ENCODE measurements at regions not wholly inside any gene's neighbourhood (a gene's known extent, or its start where the extent isn't known, plus 50 kb on each side); places are given as distances from the start of the nearest gene placed in this dataset.

DNA sequence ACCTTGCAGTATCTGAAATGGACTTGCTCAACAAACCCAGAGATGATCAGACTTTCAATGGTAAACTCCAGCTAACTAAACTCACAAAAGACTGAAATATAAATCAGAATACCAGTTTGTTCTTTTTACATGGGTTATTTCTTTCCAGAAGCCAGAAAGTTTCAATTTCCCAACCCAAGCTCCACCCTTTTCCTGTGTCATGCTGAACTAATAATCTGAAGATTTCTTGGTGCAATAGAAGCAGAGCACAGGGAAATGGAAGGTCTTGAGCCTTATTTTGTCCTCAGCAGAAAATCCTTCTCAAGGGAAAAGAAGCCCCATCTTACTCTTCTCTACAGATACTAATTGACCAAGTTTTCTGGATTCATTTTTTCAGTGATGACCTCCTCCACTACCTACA lies 93.3 kb upstream of the PAPOLG start:
- intact Hi-C loops (cut with micrococcal nuclease; ENCODE audit: unreplicated experiment) = no loop called here
- ChIA-PET POLR2A (no interaction called here), RAD21 (ENCODE audit: unreplicated experiment) (no interaction called here), SMC1A (ENCODE audit: uncharacterized antibody, unreplicated experiment) (no interaction called here), CTCF (interaction anchor here (0.9 to 2.2 kb wide), 3 partner anchors 12 to 46 kb away, joined by 3 to 9 read pairs (median 3); no protein-coding TSS in a partner anchor)
- TF ChIP-seq TCF7 (IDR thresholded peaks at IDR 0.05; ENCODE audit: borderline replicate concordance) = no peak
- no peak for TF ChIP-seq SMARCA5 (IDR thresholded peaks at IDR 0.05)
- no peak for TF ChIP-seq FOXM1 (IDR thresholded peaks at IDR 0.05; ENCODE audit: low read depth, low read length)
- no peaks in the 10 kb centered on the region for H4K20me1 ChIP-seq (ENCODE audit: control insufficient read depth, insufficient read depth)
- FAIRE-seq = no peak
- no peak for ATAC-seq
- in situ Hi-C loops (cut with MboI) = no loop called here
- no peaks in the 10 kb centered on the region for H3K4me1 ChIP-seq (ENCODE audit: control insufficient read depth, insufficient read depth, low read length)
- no peaks in the 10 kb centered on the region for H3K79me2 ChIP-seq (ENCODE audit: control insufficient read depth, insufficient read depth, low read length)
- H2AFZ ChIP-seq (ENCODE audit: control insufficient read depth, low read depth, low read length) = no peak overlapping the region
- no peaks in the 10 kb centered on the region for H3K36me3 ChIP-seq (ENCODE audit: control insufficient read depth in 2 of 2, insufficient read depth in 2 of 2, low read length in 1 of 2)
- H3K4me2 ChIP-seq (ENCODE audit: control insufficient read depth, insufficient read depth) = no peak overlapping the region
- H3K9me3 ChIP-seq (replicated peaks; ENCODE audit: control insufficient read depth, insufficient read depth, low read length) = no peaks in the 10 kb centered on the region
- no peak for DNase-seq (ENCODE audit: low read depth, low spot score)
- no peak overlapping the region for H3K9ac ChIP-seq (ENCODE audit: control insufficient read depth, insufficient read depth, low read length)
- no peak overlapping the region for H3K27ac ChIP-seq (ENCODE audit: control insufficient read depth, insufficient read depth)
- H3K27me3 ChIP-seq (replicated peaks in 1 of 2; ENCODE audit: control insufficient read depth in 2 of 2, insufficient read depth in 2 of 2, low read length in 1 of 2) = no peaks in the 10 kb centered on the region
- no peak overlapping the region for H3K4me3 ChIP-seq
- BruUV-seq (replicated peaks) = no TSS peak

DNA sequence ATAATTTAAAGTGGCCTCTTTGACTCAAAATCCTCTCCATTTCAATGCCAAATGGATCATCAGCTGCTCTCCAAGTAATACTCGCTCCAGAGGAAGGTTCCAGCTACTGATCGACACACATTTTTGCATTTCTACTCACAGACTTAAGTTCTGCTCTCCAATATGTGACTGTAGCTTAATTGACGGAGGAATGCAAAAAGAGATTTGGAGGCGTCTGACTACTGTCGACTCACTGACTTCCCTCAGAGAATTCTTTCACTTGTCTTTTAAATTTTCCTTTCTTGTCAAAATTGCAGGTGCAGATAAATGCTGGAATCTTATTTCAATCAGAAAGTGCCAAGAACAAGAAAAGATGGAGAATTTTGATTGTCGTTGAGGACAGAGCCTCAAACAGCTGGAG lies 84.1 kb upstream of the PAPOLG start:
- WGBS (ENCODE audit: insufficient coverage, insufficient replicate concordance, low lambda C conversion rate, missing lambda C conversion rate) = 57% methylated on average over 6 of the region's 6 CpGs
- H4K20me1 ChIP-seq (ENCODE audit: control insufficient read depth, insufficient read depth) = no peaks in the 10 kb centered on the region
- H3K9me3 ChIP-seq (replicated peaks; ENCODE audit: control insufficient read depth, insufficient read depth, low read length) = no peaks in the 10 kb centered on the region
- no peak for DNase-seq (ENCODE audit: low read depth, low spot score)
- H3K4me3 ChIP-seq = no peak overlapping the region
- CTCF ChIA-PET = interaction anchor here (0.6 to 4.9 kb wide), 4 partner anchors 25 to 111 kb away, joined by 4 to 34 read pairs (median 10); no protein-coding TSS in a partner anchor
- H2AFZ ChIP-seq (ENCODE audit: control insufficient read depth, low read depth, low read length) = no peak overlapping the region
- H3K36me3 ChIP-seq (ENCODE audit: control insufficient read depth in 2 of 2, insufficient read depth in 2 of 2, low read length in 1 of 2) = no peaks in the 10 kb centered on the region
- no peaks in the 10 kb centered on the region for H3K4me1 ChIP-seq (ENCODE audit: control insufficient read depth, insufficient read depth, low read length)
- BruUV-seq (replicated peaks) = no TSS peak
- no peak overlapping the region for H3K4me2 ChIP-seq (ENCODE audit: control insufficient read depth, insufficient read depth)
- H3K27ac ChIP-seq (ENCODE audit: control insufficient read depth, insufficient read depth) = no peak overlapping the region
- SMC1A ChIA-PET (ENCODE audit: uncharacterized antibody, unreplicated experiment) = no interaction called here
- H3K79me2 ChIP-seq (ENCODE audit: control insufficient read depth, insufficient read depth, low read length) = no peaks in the 10 kb centered on the region
- intact Hi-C loops (cut with micrococcal nuclease; ENCODE audit: unreplicated experiment) (loop anchor here (5.0 kb wide), 1 partner anchor 110 kb away; no protein-coding TSS in a partner anchor), in situ Hi-C loops (cut with MboI) (no loop called here)
- FAIRE-seq = no peak
- ATAC-seq = no peak
- RAD21 ChIA-PET (ENCODE audit: unreplicated experiment) = interaction anchor here (0.5 kb wide), 1 partner anchor 332 kb away, joined by 3 read pairs; no protein-coding TSS in a partner anchor
- H3K27me3 ChIP-seq (replicated peaks in 1 of 2; ENCODE audit: control insufficient read depth in 2 of 2, insufficient read depth in 2 of 2, low read length in 1 of 2) = no peaks in the 10 kb centered on the region
- POLR2A ChIA-PET = no interaction called here
- H3K9ac ChIP-seq (ENCODE audit: control insufficient read depth, insufficient read depth, low read length) = no peak overlapping the region
- TF ChIP-seq, protein P1, sequence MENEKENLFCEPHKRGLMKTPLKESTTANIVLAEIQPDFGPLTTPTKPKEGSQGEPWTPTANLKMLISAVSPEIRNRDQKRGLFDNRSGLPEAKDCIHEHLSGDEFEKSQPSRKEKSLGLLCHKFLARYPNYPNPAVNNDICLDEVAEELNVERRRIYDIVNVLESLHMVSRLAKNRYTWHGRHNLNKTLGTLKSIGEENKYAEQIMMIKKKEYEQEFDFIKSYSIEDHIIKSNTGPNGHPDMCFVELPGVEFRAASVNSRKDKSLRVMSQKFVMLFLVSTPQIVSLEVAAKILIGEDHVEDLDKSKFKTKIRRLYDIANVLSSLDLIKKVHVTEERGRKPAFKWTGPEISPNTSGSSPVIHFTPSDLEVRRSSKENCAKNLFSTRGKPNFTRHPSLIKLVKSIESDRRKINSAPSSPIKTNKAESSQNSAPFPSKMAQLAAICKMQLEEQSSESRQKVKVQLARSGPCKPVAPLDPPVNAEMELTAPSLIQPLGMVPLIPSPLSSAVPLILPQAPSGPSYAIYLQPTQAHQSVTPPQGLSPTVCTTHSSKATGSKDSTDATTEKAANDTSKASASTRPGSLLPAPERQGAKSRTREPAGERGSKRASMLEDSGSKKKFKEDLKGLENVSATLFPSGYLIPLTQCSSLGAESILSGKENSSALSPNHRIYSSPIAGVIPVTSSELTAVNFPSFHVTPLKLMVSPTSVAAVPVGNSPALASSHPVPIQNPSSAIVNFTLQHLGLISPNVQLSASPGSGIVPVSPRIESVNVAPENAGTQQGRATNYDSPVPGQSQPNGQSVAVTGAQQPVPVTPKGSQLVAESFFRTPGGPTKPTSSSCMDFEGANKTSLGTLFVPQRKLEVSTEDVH (IDR thresholded peaks at IDR 0.05; ENCODE audit: low read depth, partially characterized antibody) = no peak
- TF ChIP-seq JUND (IDR thresholded peaks at IDR 0.05; ENCODE audit: low read depth, low read length) (no peak), ASH2L (IDR thresholded peaks at IDR 0.05; ENCODE audit: borderline replicate concordance, low read depth) (no peak), ZNF274 (IDR thresholded peaks at IDR 0.05; ENCODE audit: insufficient read depth, insufficient read length) (no peak), ZZZ3 (IDR thresholded peaks at IDR 0.05; ENCODE audit: control insufficient read depth, insufficient read length, low read depth) (no peak), ZNF622 (IDR thresholded peaks at IDR 0.05) (no peak)
- TF ChIP-seq, protein P2, sequence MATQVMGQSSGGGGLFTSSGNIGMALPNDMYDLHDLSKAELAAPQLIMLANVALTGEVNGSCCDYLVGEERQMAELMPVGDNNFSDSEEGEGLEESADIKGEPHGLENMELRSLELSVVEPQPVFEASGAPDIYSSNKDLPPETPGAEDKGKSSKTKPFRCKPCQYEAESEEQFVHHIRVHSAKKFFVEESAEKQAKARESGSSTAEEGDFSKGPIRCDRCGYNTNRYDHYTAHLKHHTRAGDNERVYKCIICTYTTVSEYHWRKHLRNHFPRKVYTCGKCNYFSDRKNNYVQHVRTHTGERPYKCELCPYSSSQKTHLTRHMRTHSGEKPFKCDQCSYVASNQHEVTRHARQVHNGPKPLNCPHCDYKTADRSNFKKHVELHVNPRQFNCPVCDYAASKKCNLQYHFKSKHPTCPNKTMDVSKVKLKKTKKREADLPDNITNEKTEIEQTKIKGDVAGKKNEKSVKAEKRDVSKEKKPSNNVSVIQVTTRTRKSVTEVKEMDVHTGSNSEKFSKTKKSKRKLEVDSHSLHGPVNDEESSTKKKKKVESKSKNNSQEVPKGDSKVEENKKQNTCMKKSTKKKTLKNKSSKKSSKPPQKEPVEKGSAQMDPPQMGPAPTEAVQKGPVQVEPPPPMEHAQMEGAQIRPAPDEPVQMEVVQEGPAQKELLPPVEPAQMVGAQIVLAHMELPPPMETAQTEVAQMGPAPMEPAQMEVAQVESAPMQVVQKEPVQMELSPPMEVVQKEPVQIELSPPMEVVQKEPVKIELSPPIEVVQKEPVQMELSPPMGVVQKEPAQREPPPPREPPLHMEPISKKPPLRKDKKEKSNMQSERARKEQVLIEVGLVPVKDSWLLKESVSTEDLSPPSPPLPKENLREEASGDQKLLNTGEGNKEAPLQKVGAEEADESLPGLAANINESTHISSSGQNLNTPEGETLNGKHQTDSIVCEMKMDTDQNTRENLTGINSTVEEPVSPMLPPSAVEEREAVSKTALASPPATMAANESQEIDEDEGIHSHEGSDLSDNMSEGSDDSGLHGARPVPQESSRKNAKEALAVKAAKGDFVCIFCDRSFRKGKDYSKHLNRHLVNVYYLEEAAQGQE (IDR thresholded peaks at IDR 0.05; ENCODE audit: low read depth, low read length) = no peak
- TF ChIP-seq, protein P3, sequence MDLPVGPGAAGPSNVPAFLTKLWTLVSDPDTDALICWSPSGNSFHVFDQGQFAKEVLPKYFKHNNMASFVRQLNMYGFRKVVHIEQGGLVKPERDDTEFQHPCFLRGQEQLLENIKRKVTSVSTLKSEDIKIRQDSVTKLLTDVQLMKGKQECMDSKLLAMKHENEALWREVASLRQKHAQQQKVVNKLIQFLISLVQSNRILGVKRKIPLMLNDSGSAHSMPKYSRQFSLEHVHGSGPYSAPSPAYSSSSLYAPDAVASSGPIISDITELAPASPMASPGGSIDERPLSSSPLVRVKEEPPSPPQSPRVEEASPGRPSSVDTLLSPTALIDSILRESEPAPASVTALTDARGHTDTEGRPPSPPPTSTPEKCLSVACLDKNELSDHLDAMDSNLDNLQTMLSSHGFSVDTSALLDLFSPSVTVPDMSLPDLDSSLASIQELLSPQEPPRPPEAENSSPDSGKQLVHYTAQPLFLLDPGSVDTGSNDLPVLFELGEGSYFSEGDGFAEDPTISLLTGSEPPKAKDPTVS (IDR thresholded peaks at IDR 0.05; ENCODE audit: low read depth, low read length) = no peak

Measured in GM12878 (cell line).